CD4-positive, alpha-beta T cell treated with Interleukin-1 beta for 1 hour (primary cell): ENCODE measurements at regions not wholly inside any gene's neighbourhood (a gene's known extent, or its start where the extent isn't known, plus 50 kb on each side); places are given as distances from the start of the nearest gene placed in this dataset.
"Not testable (repeated sequence)": the region's sequence is repeated elsewhere in the genome, so short reads cannot be mapped to it uniquely, and the experiment has no call there.

Source experiments
- DNase-seq, 2 donors: peaks; one replicate each; pipeline ENCODE4 v3.0.0-alpha.2; 2020 to 2022

GRCh38 chr1:208349694-208350330 is 105.6 kb upstream of the PLXNA2 start:
- no peak for DNase-seq

DNA sequence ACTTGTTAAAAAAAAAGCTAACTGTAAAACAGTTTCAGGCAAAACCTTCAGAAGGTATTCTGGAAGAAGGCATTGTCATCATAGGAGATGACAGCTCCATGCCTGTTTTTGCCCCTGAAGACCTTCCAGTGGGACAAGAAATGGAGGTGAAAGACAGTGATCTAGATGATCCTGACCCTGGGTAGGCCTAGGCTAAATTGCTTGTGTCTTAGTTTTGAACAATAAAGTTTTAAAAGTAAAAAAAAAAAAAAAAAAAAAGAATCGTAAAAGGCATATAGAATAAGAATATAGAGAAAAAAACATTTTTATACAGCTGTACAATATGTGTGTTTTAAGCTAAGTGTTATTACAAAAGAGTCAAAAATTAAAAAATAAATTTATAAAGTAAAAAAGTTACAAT is 106.6 kb upstream of the PLXNA2 start:
- no peak for DNase-seq

- DNase-seq: no peak
These were observed 107.7 kb upstream of the PLXNA2 start for GRCh38 chr1:208351838-208352237.

- not testable (repeated sequence) for DNase-seq
These were observed 109.6 kb upstream of the PLXNA2 start for GRCh38 chr1:208353797-208354196.

GRCh38 chr1:208357644-208358507 is 113.7 kb upstream of the PLXNA2 start:
- no peak for DNase-seq

DNA sequence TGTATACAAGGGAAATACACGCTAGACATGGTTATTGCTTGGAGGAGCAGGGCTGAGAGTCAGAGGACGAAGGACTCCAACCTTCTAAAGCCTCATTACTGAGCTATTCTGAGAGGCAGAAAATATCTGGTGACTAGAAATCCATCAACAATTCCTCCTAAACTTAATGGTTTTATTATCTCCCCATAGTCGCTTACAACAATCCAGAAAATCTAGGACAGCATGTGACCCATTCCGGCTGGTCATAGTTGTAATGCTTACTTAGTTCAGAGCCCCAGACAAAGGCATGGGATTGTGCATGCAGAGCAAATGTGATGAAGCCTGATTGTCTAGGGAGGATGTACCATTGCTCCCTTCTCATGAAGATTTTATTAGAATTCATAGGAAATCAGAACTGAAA is 114.5 kb upstream of the PLXNA2 start:
- DNase-seq: no peak

- DNase-seq: no peak
These were observed 117.8 kb upstream of the PLXNA2 start for GRCh38 chr1:208362011-208362410.

- no peak for DNase-seq
These were observed 122.4 kb upstream of the PLXNA2 start for GRCh38 chr1:208366559-208366958.

DNA sequence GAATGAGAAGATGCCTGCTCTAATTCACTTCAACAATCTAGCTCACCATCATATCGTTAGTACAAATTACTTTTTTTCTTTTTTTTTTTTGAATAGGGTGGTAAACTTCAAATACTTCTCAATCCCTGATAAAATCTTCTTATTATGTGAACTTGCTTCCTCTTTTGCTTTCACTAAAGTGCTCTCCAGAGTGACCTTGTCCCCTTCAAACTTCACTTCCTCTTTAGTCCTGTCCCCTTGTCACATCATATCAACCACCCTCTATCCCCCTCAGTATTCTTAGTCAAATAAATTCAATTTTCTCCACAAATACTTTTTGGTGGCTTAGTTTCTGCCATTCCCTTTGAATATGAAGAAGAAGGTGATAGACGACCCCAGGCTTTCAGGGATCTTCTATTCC is 124.9 kb upstream of the PLXNA2 start:
- DNase-seq: no peak

DNA sequence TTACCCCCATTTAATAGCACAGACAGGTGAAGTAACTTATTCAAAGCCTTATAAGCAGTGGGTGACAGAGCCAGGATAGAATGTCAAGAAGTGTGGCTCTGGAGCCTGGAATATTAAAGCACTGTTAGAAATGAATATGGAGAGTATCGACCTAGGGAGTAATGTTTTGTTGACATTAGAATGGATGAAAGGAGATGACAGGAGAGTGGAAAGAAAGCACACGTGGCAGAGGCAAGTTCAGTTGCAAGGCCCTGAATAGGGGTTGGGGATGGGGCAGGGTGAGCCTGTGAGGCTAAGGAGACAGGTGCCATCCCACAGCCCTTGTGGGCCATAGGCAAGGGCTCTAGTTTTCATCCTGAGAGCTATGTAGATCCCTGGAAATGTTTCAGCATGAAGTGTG is 125.5 kb upstream of the PLXNA2 start:
- DNase-seq: no peak

DNA sequence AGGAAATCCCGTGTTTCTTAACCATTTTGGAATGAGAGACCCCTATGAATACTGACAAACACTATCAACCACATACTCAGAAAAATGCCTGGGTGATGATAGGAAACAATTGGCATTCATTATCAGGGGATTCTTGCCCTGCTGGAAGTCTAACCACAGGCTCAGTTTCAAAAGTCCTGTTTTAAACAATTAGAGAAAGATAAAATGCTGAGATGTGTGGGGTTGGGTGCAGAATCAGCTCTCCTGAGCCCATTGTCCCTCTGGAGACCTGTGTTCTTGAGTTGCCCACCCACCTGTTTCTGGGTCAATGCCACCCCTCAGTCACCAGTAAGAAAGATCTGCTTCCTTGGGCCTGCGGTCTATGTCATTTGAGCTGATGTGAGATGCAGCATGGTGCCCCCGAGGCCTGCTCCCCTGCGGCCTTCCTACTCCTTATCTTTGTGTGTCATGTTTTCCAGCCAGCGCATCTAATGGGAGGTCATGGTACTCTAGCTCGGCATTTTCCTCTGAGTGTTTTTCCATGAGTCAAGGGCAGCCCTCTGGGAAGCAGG is 130.3 kb upstream of the PLXNA2 start:
- DNase-seq: no peak

DNA sequence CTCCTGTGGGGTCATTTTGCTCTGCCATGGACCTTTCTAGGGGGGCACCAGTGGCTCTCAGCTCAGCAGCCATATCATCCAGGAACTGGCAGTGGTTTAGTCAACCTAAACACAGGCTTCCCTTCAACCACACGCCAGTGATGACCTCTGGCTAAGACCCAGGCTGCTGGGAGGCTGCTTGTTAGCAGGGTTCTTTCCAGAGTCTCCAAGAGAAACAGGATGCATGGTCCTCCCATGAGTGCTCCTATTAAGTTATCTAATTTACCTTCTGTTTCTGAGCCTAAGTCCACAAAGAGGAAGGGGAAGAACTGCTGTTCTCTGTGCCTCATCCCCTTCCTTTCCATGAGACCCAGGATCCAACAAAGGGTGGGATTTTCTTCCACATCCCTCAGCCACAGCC is 137.3 kb upstream of the PLXNA2 start:
- no peak for DNase-seq

- DNase-seq: no peak
These were observed 144.0 kb upstream of the PLXNA2 start for GRCh38 chr1:208387908-208388811.

GRCh38 chr1:208393416-208393815 is 149.2 kb upstream of the PLXNA2 start:
- DNase-seq: no peak

DNA sequence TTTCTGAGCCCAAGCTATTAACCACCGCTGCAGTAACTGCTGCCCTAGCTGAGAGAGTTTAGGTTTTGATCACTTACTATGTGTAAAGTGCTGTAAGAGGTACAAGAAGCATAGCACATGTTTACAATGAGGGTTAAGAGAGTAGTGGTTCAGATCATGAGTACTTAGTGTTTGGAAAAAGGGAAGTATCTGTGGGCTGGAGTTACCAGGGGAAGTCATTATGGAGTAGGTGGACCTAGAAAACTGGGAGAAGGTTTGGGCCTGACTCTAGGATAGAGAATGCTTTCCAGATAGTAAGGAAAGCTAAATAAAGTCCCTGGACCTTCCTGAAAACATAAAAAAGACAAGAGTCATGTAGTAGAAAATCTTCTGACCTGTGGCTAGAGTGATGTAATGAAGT is 149.6 kb upstream of the PLXNA2 start:
- no peak for DNase-seq

GRCh38 chr1:208397286-208397685 is 153.1 kb upstream of the PLXNA2 start:
- DNase-seq: no peak

DNA sequence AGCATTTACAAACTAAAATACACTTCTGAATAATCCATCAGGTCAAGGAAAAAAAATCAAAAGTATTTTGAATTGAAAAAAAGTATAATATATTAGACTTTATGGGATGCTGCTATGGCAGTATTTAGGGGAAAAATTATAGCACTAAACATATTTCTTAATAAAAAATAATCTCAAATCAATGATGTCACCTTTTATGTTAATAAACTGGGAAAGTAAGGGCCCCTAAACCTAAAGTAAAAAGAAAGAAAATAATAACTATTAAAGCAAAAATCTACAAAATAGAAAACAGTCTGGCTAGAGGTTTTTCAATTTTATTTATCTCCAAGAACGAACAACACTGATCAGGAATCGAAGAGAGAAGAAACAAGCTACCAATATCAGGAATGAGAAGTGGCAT is 160.8 kb upstream of the PLXNA2 start:
- DNase-seq: no peak

GRCh38 chr1:208409176-208409575 is 165.0 kb upstream of the PLXNA2 start:
- DNase-seq: no peak

- no peak for DNase-seq
These were observed 166.2 kb upstream of the PLXNA2 start for GRCh38 chr1:208410409-208410808.

GRCh38 chr1:208413006-208413405 is 168.8 kb upstream of the PLXNA2 start:
- no peak for DNase-seq

DNA sequence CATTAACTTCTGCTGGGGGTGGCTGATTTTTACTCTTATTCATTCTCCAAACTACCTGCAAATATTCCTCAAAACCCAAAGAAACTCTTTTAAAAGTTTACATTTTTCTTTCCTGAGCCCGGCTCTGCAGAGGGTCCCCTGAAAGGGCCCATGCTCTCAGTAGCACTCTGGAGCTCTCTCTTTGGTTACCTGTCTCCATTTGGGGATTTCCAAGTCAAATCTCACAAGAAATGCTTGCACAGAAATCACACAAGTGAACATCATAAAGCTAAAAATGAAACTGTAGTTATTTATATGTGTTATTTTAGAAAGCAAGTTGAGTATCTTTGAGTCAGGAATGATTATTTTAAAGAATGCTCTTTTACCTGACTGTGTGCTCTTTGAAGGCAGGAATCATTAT is 174.5 kb upstream of the PLXNA2 start:
- DNase-seq: no peak

DNA sequence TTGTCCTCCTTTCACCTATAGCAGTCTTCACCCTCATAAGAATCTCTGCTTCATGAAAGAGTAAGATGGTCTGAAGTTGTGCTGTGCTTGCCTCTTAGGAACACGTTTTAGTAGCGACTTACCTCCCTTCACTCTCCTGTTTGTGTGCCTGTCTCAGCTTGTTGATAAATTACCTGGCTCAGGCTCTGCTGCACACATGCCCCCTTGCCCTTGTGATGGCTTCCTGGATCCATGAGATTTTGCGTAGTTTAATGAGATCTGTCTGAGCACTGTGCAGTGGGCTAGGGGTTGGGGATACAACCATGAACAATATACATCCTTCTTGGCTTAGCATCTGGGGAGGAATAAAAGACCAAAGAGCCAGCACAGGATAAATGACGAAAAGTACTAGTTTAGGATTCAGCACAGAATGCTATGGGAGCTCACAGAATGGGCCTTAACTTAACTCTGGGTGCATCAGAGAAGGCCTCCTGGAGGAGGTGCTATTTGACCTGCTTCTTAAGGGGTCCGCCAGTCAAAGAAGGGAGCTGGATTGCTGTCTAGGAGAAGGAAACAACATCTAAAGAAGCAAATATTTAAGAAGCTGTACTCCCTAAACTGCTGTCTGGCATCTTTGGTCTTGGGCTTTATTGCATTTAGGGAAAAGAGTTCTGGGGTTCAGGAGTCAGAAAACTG is 175.7 kb upstream of the PLXNA2 start:
- no peak for DNase-seq

DNA sequence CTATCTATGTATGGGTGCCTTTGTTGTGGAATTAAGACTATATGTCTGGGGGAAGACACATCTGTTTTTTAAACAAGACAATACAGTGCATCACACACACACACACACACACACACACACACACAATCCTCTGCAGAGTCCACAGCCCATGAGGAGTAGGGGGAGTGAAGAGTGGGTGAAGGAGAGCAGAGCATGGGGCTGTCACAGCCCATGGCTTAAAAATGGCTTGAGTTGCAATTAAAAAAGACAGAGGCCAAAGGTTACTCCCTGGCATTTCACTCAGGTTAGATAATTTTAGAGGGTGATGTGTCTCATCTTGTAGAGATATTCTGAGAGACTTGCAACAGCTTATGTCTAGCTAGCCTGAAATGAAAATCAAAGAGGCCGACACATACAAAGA is 176.5 kb upstream of the PLXNA2 start:
- DNase-seq: no peak
